NT2/D1 (cell line): ENCODE measurements at regions not wholly inside any gene's neighbourhood (a gene's known extent, or its start where the extent isn't known, plus 50 kb on each side); places are given as distances from the start of the nearest gene placed in this dataset.

Experiments
- DNase-seq: peaks from one replicate; pipeline ENCODE4 v3.0.0-alpha.2; 2011; ENCODE audit warnings: low read depth, low spot score
- H3K27me3 ChIP-seq: 2 replicates; pipeline ENCODE4 v1.6.0; 2011; ENCODE audit warnings: mild to moderate bottlenecking; ENCODE audit not compliant: insufficient read length, insufficient read depth
- H3K36me3 ChIP-seq: 2 replicates; pipeline ENCODE4 v1.6.1; 2011; ENCODE audit warnings: mild to moderate bottlenecking, low read length, mixed read lengths; ENCODE audit not compliant: insufficient read depth, insufficient read length
- H3K4me1 ChIP-seq: 2 replicates; pipeline ENCODE4 v1.5.1; 2011; ENCODE audit not compliant: insufficient read depth, insufficient read length
- H3K4me3 ChIP-seq: 2 replicates; pipeline ENCODE4 v1.5.1; 2011; ENCODE audit warnings: low read depth; ENCODE audit not compliant: insufficient read length
- H3K9ac ChIP-seq: 2 replicates; pipeline ENCODE4 v1.6.0; 2011; ENCODE audit warnings: low read depth; ENCODE audit not compliant: insufficient read length
- H3K9me3 ChIP-seq: 2 replicates; pipeline ENCODE4 v1.5.1; 2011; ENCODE audit warnings: mild to moderate bottlenecking, low read length; ENCODE audit not compliant: insufficient read depth
- SUZ12 ChIP-seq: IDR thresholded peaks from 2 replicates; pipeline ENCODE4 v1.6.1; 2011; ENCODE audit not compliant: insufficient read length, insufficient read depth; ENCODE audit errors: extremely low read depth
- YY1 ChIP-seq: IDR thresholded peaks from 2 replicates; pipeline ENCODE4 v1.6.1; 2011; ENCODE audit not compliant: insufficient read length, insufficient read depth
- ZNF274 ChIP-seq: IDR thresholded peaks from 2 replicates; pipeline ENCODE4 v1.6.1; 2011; ENCODE audit warnings: mild to moderate bottlenecking, low read depth, low read length

GRCh38 chr5:164356790-164357189, 851.4 kb downstream of the MAT2B start:
- DNase-seq, result no peak
- no peak for TF ChIP-seq SUZ12
- no peak for TF ChIP-seq ZNF274
- TF ChIP-seq YY1, result no peak
- no peaks in the 10 kb centered on the region for H3K27me3 ChIP-seq
- no peaks in the 10 kb centered on the region for H3K9me3 ChIP-seq
- no peak overlapping the region for H3K9ac ChIP-seq
- no peaks in the 10 kb centered on the region for H3K36me3 ChIP-seq
- no peaks in the 10 kb centered on the region for H3K4me1 ChIP-seq
- H3K4me3 ChIP-seq, result no peak overlapping the region

DNA sequence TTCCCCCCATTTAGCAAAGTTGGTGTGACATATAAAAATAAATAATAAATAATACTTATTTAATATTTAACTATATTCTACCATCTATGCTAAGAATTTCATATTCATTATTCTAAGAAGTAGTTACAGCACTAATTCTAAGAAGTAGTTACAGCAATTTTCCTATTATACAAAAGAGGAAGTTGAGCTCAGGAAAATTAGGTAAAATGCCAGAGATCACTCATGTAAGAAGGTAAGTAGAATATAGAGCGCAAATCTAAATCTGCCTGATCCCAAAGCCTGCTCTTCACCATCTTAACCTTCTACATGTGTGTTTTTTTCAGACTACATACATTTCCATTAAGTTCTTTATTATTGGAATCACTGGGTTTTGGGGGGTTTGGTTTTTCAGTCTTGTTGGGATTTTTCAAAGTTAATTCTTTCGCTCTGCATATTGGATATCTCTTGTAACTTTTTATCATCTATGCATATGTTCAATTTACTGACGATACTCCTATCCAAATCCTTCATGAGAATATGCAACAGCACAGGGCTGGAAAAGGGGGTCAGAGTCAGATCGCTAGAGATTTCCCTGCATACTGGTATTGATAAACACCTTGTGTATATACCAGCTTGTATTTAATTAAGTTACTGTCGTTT, 852.1 kb downstream of the MAT2B start:
- Histone ChIP-seq H3K4me1 (no peaks in the 10 kb centered on the region), H3K9me3 (no peaks in the 10 kb centered on the region), H3K9ac (no peak overlapping the region), H3K36me3 (no peaks in the 10 kb centered on the region), H3K27me3 (no peaks in the 10 kb centered on the region), H3K4me3 (no peak overlapping the region)
- TF ChIP-seq YY1, result no peak
- no peak for TF ChIP-seq SUZ12
- no peak for TF ChIP-seq ZNF274
- DNase-seq, result no peak

- H3K36me3 ChIP-seq, result no peaks in the 10 kb centered on the region
- TF ChIP-seq SUZ12, result no peak
- TF ChIP-seq YY1, result no peak
- no peak for TF ChIP-seq ZNF274
- no peaks in the 10 kb centered on the region for H3K27me3 ChIP-seq
- DNase-seq, result no peak
- H3K9ac ChIP-seq, result no peak overlapping the region
- H3K9me3 ChIP-seq, result no peaks in the 10 kb centered on the region
- H3K4me3 ChIP-seq, result no peak overlapping the region
- no peaks in the 10 kb centered on the region for H3K4me1 ChIP-seq
These were observed 853.3 kb downstream of the MAT2B start for GRCh38 chr5:164358531-164359259.

- Histone ChIP-seq H3K4me3 (no peak overlapping the region), H3K36me3 (no peaks in the 10 kb centered on the region), H3K4me1 (no peaks in the 10 kb centered on the region), H3K27me3 (no peaks in the 10 kb centered on the region), H3K9ac (no peak overlapping the region), H3K9me3 (no peaks in the 10 kb centered on the region)
- no peak for DNase-seq
- no peak for TF ChIP-seq SUZ12
- TF ChIP-seq YY1, result no peak
- no peak for TF ChIP-seq ZNF274
These were observed 854.1 kb downstream of the MAT2B start for GRCh38 chr5:164359260-164360255.

DNA sequence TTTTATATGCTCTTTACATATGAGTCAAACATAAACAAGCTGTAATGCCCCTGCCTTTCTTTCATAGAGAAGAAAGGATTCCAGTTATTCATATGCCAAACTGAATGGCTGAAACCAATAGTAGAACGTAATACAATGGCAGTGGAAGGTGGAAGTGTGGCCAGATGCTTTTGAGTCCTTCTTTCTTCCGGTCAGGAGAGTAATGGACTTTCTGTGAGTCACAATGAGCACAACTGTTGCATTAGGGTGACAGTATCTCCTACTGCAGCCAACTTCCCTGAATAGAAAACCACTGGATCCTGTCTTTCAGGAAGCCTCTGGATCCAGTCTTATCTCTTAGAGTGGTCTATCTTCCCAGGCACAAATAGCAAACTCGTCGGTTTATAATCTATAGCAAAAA, 855.2 kb downstream of the MAT2B start:
- H3K27me3 ChIP-seq, result no peaks in the 10 kb centered on the region
- H3K9me3 ChIP-seq, result no peaks in the 10 kb centered on the region
- H3K4me3 ChIP-seq, result no peak overlapping the region
- TF ChIP-seq SUZ12 (no peak), YY1 (no peak), ZNF274 (no peak)
- no peaks in the 10 kb centered on the region for H3K4me1 ChIP-seq
- no peak overlapping the region for H3K9ac ChIP-seq
- no peak for DNase-seq
- H3K36me3 ChIP-seq, result no peaks in the 10 kb centered on the region

DNA sequence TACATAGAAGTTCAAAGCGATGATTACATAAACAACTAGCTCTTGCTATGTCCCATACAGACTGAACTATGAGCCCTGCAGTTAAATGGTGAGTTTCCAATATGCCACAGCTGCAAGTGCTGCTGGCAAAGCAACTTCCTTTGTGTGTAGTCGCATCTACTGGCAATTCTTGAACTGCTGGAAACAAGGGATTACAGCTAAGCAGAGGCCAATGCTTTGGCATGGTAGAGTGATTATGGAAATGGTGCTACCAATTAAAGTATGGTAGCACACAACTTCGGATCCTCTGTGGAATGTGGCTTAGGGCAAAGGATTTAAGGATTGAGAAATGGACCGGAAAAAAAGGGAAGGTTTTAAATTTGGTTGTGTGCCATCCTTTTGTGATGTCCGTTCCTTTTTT, 856.6 kb downstream of the MAT2B start:
- TF ChIP-seq ZNF274, result no peak
- TF ChIP-seq SUZ12, result no peak
- no peak for TF ChIP-seq YY1
- no peak overlapping the region for H3K9ac ChIP-seq
- no peaks in the 10 kb centered on the region for H3K9me3 ChIP-seq

More for the DNA sequence above, 856.6 kb downstream of the MAT2B start:
- no peaks in the 10 kb centered on the region for H3K36me3 ChIP-seq
- no peaks in the 10 kb centered on the region for H3K4me1 ChIP-seq
- H3K4me3 ChIP-seq, result no peak overlapping the region
- no peaks in the 10 kb centered on the region for H3K27me3 ChIP-seq
- no peak for DNase-seq
